ENCODE measurements at regions not wholly inside any gene's neighbourhood (a gene's known extent, or its start where the extent isn't known, plus 50 kb on each side); places are given as distances from the start of the nearest gene placed in this dataset.

DNA sequence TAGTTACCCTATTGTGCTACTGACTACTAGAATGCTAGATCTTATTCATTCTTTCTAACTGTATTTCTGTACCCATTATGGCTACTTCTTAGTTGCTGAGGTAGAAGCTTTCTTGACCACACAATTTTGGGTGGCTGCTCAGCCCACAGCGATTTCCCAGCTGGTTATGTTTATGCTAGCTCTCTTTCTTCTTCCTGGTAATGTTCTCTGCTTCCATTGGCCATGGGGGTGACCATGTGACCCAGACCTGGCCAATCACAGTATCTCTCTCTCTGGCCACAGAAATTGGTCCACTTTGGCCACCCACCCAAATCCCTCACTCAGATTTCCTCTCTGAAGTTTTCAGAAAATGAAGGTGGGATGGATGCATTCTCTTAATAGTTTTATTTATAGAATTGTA is 427.9 kb upstream of the CLINT1 start:
- FAIRE-seq, result no peak

DNA sequence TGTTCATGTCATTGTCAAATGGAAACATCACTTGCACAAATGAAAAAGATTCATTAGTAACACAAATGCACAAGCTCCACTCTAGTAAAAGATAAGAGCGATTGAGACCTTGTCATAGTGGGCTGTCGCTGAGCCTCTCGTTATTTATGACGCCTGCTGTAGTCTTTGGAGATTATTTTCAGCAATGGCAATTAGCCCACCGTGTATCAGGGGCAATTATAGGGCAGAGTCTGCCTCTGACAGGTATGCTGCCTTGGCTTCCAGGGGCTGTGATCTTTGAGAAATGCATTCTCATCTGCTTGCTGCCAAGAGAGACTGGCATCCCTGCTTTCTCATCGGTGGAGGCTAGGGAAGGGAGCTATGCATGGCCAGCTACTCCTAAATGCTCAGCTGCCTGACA is 426.8 kb upstream of the CLINT1 start:
- FAIRE-seq, result no peak

DNA sequence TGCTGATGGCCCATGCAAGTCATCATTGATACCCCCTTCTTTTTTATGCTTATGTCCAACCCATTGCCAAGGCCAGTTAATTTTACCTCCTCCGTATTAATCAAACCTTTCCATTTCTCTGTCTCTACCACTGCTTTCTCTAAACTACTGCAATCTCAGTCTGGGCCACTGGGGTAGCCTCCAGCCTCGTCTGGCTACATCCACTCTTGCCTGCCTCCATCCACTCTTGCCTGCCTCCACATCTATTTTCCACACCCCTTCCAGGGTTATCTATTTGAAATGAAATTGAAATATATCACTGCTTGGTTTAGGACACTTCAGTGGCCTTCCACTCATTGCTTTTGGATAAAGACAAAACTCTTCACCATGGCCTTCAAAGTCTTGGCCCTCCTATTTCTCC is 425.3 kb upstream of the CLINT1 start:
- no peak for FAIRE-seq

DNA sequence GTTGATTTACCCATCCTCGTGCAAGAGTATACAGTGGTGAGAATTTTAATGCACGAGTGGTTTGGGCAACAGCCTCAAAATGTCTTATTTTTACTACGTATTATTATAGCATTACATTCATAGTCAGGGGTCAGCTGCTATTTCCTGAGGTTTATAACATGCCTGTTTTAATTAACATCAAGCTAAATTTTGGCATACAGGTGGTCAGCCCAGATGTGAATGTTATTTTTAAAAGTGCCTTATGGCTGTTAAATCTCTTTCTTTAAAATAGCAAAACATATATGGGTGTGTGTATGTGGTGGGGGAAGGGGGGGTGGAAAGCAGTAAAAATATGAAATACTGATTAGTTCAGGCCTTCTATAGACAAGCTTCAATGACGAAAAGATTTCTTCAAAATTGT is 424.5 kb upstream of the CLINT1 start:
- no peak for FAIRE-seq

DNA sequence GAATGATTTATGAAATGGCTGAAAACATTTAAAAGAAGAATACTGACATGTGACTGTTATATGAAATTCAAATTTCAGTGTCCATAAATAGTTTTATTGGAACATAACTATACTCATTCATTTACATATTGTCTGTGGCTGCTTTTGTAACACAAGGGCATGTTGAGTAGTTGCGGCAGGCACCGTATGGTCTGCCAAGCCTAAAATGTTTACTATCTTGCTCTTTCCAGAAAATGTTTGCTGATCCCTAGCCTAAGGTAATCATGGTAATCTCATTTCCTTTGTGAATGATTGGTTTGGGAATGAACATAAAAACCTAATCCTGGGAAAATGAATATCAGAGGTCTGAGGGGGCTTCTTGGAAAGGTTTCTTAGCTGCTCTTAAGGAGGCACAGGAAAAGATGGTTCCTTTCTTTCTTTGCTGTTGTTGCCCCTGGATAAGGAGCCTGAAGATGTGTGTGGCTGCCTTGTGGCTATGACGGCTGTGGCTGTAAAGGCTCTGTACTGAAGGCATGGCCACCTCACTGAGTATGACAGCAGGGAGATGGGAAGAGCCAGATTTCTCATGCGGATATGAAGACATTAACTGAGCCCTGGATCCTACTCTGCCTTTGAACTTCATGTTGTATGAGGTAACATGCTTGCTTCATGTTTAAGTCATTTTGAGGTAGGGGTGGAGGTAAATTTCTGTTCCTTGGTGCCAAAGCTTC is 419.4 kb upstream of the CLINT1 start:
- no peak for FAIRE-seq

DNA sequence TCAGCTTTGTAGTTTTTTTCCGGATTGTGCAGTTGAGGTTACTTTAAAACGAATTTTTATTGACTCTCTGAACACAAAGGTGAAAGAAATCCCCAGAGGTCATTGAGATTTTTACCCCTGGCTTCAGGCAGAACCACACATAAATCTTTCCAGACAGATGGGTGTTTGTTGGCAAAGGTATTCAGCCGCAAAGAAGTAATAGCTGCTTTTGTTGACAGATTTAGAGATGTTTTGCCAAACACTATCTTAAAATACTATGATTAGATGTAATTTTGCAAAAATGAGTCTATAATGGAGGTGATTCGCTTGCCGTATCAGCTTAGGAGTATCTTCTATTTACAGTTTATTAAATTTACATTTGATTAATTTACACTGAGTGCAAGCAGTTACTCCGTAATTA is 418.3 kb upstream of the CLINT1 start:
- no peak for FAIRE-seq

DNA sequence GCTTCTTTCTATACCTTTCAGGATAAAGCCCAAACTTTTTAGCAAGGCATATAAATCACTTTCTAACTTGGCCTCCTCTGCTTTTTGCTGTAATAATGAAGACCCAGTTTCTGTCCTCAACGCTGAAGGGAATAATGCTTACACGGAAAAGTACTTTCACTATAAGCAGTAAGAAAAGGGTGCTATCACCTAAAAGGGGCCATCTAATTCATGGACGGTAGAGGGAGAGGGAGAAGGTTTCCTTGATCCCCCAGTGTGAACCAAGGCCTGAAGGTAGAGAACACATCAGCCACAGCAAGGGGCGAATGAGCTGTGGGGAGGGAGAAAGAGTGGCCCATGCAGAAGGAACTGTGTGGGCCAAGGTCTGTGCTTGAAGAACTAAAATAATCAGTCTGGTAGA is 417.7 kb upstream of the CLINT1 start:
- FAIRE-seq, result no peak

DNA sequence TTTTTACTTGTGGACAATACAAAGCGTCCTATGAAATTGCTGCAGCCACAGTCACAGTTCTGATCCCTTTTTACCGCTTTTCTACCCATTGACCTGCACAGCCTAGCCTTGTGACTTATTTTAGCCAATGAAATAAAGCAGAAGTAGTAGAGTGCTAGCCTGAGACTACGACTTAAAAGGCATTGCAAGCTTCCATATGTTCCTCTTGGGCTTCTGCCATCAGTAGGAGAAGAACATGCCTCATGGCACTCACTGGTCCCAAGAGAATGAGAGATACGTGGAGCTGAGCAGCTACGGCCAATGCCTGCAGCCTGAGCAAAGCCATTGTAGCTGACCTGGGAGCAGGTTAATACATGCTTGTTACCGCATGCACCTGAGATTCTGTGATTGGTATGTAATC is 416.6 kb upstream of the CLINT1 start:
- FAIRE-seq, result no peak

DNA sequence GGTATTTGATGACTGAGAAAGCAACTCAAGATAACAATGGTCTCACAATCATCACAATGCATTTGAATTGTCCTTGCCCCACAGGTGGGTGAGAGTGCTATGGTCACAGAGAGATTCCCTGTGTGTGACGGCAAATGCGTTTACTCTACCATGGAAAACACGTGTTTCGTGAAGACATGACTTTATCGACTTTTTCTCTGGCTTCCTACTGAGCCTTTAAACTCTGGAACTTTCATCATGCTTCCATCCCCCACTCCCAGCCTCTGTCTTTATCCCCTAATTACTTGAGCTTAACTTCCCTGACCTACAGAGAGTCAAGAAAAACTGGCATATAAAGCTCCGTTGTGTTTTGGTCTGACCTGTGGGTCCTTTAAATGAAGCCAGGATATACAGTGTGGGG is 414.1 kb upstream of the CLINT1 start:
- FAIRE-seq, result no peak

DNA sequence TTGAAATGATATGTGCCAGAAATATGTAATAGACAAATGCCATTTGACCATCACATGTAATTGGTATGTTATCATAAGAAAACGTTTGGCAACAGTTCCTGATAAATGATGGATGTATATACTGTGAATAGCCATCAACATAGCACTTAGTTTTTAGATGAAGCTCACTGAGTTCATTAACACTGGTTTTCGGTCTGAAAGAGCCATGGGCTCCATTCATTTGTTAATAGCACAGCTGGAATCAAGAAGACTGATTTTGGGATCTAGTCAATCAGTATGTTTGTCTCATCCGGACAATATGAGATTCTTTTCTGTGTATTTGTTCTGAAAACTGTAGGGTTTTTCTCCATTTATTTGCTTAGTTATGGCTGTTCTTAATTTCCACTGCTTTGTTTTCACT is 413.5 kb upstream of the CLINT1 start:
- FAIRE-seq, result no peak

DNA sequence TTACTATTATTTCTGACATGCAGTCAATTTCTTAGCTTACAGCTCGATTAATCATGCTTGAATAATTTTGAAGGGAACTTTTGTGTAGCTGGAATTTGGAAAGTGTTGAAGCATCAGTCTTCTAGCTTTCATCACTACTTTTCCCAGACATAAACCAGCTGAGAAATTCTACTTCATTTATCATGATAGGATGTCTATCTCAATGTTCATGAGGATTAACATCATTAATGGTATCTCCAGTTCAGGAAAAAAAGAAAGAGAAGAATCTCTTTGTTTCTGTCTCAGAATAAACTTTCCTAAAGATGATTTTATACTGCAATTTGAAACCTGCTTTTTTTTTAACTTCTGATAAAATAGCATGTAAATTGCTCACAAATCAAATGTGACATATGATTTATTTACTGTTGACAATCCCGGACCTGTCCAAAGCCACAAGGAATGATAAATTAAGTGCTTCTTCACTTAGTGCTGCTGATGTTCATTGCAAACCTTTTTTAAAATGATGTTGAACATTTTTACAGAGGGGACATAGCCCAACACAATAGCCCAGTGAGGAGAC is 412.1 kb upstream of the CLINT1 start:
- no peak for FAIRE-seq

DNA sequence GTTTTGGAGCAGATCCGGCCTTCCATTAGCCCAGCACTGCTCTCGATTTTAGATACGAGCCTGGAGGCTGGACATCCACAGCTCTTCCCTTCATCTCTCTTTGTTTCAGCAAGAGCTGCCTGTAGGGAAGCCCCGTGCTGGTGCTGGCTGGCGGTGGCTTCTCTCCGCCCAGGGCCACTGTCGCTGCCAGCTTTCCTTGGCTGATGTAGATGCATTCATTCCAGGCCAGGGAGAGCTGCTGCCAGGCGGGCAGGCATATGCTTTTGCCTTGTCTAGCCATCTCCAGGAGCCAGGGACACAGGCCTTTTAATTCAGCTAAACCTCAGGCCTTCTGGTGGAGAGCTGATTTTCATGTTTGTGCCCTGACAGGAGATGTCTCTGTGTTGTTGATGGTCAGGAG is 409.3 kb upstream of the CLINT1 start:
- no peak for FAIRE-seq

DNA sequence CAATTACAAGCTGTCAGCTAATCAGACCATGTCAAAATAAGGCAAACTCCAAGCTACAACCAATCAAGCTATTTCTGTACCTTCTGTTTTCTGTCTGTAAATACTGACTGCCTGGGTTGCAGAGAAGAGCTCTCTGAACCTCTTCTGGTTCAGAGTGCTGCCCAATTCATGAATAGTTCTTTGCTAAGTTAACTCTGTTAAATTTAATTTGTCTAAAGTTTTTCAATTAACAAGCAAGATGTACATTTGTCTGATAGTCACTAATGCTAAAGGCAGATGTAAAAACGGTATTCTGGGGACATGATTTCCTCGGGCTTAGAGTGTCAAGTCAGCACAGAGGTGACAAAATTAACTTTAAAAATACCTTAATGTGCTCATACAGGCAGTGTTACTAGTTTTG is 408.3 kb upstream of the CLINT1 start:
- no peak for FAIRE-seq

DNA sequence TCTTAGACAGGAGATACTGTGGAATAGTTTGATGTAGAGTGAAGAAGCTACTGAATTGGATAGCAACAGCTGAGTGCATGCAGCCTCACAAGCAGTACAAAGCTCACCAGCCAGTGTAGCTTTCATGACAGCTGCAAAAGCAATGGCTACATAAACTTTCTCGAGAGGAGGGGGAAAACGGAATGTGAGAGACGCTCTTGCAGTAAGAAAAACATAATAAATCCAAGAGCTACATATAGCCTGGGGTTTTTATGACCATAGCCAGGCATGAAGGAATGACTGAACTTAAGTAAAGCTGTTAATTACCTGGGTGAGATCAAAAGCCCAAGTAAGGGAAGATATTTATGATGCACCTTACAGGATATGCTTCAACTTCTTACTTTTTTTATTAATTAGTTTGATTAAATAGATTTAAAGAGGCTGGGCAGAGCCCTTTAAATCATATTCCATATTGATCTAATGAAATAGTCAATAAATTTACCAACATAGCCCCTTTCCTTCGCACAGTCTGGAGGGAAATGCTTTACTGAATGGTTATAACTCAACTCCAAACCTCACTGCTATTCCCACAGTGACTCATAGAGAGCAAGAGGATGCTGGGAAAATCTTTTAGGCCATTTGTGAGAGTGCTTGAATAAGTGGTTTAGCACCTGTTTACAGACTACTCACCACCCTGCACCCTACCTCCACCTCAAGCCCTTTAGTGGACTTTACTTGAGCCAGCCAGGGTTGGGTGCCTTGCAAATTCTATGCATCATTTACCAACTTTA is 407.2 kb upstream of the CLINT1 start:
- no peak for FAIRE-seq

DNA sequence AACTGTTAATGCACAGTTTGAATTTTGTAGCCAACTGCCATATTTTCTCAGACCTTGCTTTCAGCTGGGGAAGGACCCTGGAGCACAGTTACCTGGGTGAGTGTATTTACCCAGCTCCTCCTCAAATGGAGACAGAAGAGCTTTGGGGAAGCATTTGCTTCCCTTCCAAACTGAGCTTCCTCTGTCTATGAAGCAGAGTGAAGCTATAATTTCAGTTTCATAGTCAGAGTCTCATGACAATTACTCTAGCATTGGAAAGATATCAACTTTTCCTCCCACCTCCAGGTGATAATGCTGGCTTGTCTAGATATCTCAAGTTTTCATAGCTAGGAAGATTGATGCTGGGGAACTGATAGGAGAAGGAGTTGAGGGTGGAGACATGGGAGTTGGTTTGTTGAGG is 406.4 kb upstream of the CLINT1 start:
- FAIRE-seq, result no peak

DNA sequence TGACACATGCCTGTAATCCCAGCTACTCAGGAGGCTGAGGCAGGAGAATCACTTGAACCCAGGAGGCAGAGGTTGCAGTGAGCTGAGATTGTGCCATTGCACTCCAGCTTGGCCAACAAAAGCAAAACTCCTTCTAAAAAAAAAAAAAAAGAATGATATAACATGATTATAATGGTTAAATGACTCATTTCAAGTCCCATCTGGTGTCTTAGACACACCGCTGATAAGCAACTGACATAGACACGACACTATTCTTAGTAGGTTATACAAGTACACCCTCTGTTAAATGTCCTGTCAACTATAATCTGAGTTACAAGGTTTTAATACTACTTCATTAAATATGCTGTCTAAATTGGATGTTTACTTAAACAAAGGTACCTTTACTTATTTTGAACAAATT is 405.3 kb upstream of the CLINT1 start:
- FAIRE-seq, result no peak

DNA sequence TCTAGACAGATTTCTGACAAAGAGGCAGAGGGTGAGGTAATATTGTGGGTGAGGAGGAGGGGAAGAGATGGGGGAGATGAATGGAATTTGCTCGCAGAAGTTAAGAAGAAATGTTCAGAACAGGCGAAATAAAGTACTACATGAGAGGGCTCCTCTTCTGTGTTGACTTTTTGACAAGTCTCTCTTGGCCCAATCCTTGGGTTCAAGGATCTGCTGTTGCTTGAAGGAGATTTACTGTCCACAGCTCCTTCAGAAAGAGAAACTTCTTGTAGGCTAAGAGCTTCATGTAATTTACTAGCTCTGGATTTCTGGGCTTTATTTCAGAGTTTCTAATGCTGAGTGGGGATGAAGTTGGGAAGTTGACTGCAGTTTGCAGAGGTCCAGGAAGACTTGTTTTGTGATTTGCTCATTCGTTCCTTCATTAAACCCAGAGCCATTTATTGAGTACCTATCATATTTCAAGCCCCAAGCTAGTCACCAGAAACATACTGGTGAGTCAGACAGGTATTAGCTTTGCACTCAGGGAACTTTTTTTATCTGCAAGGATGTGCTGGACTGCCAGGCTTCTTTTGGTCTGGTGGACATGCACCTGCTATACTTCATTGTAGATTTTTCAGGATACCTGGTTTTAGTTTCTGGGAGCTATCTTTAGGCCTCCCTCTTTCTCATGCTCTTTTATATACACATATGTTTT is 402.9 kb upstream of the CLINT1 start:
- FAIRE-seq, result no peak

DNA sequence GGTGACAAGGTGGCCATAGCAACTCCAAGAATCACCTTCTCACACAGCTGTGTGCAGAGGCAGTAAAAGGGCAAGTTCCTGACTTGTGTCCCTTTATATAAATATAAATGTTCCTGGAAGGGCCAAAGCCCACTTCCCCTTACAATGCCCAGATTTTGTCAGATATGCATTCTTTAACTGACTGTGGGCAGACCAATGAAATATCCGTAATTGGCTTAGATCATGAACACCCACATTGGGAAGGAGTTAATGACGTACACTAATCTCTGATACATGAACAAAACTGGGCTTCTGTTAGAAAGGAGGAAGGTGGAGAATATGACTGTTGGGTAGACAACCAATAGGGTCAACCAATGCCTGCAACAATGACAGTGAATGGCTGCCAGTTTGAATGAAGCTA is 397.2 kb upstream of the CLINT1 start:
- no peak for FAIRE-seq

DNA sequence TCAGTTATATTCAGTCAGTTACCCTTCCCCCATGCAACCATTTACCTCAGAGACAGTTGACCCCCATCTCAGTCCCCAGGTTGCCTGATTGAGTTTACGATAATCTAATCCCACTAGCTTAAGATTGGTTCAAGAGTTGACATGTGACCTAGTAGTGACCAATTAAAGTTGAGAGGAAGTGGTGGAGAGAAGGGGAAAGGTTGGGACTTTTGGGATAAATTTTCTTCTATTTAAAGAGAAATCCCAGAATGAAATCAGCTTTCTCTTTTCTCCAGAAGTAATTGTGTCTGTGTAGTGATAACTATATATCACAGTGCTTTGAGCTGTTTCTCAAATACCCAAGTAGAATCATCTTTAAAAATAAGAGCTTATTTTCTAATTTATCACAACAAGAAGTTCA is 396.7 kb upstream of the CLINT1 start:
- FAIRE-seq, result no peak

DNA sequence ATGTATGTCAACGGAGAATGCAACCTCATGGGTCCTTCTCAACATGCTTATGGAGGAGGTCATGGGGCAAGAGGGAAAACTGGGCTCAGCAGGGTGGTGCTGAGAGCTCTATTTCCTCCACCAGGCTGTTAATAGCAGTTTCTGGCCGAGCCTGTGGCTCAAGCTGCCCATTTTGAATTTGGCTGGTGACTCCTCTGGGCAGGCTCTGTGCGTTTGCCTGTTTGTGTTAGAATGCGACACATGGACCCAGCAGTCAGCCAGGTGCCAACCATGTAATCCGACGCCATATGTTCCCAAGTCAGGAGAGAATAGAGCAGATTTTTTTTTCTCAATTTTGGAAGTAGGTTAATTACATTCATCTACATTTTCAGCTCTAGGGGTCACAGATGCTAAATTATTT is 387.7 kb upstream of the CLINT1 start:
- FAIRE-seq, result no peak

DNA sequence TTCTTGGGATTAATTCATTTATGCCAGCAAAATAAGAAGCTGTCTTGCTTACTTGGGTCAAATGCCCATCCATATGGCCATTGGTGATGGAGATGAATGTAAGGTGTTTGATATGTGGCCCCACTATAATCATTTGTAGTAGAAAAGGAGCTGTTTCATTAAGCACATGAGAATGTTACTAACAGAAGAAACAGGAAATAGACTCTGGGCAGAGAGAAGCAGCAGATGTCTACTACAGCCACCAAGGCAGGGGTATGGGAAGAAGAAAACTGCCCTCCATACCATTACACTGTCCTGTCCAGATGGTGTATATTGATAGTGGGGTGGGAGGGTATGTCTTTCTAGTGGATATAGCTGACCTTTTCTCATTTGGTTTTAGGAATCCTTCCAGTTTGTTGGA is 386.6 kb upstream of the CLINT1 start:
- no peak for FAIRE-seq

DNA sequence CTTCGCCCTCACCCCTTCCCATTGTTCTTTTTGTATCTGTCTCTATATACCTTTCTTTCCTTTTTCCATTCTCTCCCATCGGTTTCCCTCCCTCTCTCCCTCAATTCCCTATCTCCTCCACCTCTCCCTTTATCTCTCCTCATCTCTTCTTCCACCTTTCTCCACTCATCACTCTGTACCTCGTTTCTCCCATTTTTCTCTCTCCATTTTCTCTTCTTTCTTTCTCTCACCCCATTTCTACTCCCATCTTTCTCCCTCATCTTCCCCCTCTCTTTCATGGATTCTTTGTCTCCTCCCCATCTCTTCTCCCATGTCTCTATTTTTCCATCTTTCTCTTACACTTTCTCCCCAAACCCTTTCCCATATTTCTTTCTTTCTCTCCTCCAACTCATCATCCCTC is 385.9 kb upstream of the CLINT1 start:
- FAIRE-seq, result no peak

DNA sequence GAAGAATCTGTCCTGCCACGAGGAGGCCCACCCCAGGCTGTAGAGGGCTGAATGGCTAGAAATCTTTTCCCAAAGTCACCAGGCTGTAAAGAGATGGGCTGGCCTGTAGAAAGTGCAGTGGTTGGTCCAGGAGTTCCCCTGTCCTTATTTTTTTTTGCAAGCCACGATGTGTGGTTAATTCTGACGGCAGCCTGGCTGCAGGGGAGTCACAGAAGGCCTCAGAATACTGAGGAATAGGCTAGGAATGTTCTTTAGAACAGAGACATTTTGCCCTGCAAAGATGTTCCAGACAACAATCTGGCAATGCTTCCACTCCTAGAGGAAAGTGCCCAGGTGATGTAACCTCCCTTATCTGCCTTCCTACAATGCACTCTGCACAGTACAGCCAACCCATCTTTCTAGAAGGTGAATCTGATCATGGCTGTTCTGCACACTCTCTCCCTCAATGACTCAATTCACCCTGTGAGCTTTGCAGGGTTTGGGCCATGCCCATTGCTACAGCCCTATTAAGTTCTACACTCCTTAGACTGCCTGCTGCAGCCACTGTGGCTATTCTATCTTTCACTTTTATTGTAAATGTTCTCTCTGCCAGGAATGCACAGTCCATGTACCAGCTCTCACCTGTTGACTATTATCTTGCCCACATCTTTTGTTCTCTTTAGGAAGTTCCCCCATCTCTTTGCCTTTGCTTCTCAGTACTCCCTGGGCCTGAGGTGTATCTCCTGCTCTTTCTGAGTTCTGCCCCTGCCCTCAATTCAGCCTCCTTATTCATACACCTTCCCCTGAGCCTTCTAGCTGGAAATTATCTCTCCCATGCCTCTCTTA is 377.8 kb upstream of the CLINT1 start:
- FAIRE-seq, result no peak
